GM19467 (cell line): ENCODE measurements at regions not wholly inside any gene's neighbourhood (a gene's known extent, or its start where the extent isn't known, plus 50 kb on each side); places are given as distances from the start of the nearest gene placed in this dataset.

Experiments
- ATAC-seq: cut with Tn5 transposase; IDR thresholded peaks from one replicate; pipeline ENCODE4 v1.9.1; 2021; ENCODE audit warnings: mild to moderate bottlenecking, moderate library complexity; ENCODE audit not compliant: unreplicated experiment

- ATAC-seq: no peak
Measured at GRCh38 chr6:168979254-168979653, 274.4 kb downstream of the THBS2 start.

GRCh38 chr6:168972128-168972527 is 281.5 kb downstream of the THBS2 start:
- no peak for ATAC-seq

DNA sequence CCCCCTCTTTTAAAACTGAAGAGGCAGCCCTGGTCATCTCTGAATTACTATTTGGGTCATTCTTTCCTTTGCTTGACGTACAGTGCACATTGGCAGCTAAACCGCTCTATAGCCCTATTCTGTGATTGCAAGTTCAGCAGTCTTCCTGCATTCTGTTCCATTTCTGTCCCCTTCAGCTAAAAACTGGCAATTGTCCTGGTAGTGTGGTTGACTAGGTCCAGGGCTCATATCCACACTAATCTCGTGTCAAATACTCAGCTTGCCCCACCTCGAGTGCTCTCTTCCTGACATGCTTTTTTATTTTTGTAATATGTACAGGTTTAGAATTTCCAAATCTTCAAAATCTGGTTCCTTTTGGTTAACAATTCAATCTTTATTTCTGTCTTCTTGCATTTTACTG is 282.1 kb downstream of the THBS2 start:
- ATAC-seq: no peak

DNA sequence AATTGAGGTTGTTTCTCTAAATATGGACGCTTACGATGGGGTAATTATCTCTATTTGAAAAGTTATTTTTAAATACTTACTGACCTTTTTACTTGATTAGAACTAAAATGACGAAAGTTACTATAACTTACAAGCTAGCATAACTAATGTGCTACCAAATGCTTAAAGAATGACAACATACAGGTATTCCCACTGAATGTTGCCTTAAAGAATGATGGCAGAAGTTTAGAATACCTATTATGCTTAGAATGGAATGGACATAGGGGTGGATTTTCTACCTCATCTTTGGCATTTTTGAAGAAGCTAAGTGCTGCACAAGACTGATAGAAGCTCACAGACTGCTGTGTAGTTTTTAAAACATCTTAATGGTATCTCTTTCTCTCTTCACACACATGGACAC is 284.8 kb downstream of the THBS2 start:
- ATAC-seq: no peak

DNA sequence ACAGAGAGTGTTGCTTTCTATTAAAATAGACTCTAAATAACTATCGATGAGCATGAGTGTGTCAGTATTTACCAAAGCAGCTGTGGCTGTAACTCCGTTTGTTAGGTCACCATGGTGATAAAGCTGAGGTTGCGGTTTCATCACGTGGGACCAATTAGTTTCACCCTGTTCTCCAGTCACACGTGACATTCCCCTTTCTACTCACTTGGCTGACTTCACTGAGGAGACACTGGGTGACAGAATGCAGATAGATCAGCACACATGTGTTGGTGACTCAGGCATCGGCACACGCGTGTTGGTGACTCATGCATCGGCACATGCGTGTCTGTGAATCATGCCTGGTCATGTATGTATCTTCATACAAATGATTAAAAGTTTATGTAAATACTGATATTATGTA is 285.4 kb downstream of the THBS2 start:
- ATAC-seq: no peak

GRCh38 chr6:168967281-168967925 is 286.2 kb downstream of the THBS2 start:
- no peak for ATAC-seq

- ATAC-seq: no peak
Measured at GRCh38 chr6:168964138-168964835, 289.4 kb downstream of the THBS2 start.

- ATAC-seq: no peak
Measured at GRCh38 chr6:168962886-168963285, 290.8 kb downstream of the THBS2 start.

DNA sequence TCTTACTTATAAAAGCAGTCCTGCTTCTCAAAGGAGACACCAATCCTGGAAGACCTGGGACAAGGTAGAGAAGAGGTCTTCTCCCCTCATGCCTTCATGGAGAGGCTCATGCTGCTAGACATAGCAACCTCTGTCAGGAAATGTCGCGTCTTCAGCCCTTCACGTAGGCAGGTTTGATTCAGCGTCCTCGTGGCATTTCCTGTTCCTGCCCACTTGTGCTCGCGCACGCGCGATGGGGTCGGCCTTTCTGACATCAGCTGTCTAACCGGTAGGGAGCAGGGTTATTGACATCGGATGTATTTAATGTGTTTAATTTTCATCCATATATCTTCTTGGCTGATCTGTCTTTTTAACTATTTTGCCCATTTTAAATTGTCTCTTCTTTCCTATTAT is 292.4 kb downstream of the THBS2 start:
- ATAC-seq: no peak

DNA sequence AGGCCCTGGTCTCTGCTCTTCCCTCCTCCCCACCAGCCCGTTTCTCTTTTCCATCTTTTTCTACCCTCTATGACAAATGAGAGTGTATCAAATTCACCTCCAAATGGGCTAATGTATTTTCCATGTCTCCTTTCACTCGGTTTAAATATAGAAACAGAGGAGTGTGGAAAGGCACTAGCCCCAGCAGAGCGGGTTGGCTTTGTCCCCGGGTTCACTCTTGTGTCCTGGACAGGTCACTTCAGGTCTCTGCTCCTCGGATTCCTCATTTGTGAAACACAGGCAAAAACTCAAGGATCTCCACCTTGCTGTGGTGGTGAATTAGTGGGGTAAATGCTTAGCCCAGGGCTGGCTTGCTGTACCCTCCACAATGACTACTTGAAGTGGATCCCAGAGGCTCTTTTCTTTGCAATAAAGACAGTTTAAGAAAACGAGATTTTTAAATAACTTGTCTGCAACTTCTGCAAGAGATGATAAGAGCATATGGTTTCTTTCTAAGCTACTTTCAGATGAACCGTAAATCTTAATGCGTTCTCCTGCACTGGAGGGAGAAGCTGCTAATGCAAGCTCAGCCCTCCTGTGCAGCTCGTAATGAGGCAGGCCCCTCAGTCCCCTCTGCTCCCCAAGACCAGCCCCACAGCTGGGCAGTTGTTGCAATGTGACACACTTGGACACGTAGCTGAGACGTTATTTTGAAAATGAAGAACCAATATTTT is 292.9 kb downstream of the THBS2 start:
- ATAC-seq: no peak

DNA sequence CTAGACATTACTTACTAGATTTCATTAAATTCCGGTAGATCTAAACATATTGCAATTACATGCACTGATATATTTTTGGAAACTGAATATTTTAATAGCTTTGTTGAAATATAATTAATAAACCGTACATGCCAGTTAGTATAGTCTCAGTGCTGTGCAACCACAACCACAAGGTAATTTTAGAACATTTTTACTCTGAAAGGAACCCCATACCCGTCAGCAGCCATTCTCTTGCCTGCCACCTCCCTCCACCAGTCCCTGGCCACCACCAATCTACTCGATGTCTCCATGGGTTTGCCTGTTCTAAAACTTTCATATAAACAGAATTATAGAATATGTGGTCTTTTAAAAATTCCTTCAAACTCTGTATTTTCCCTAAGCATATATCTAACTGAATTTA is 293.9 kb downstream of the THBS2 start:
- ATAC-seq: no peak

- no peak for ATAC-seq
Measured at GRCh38 chr6:168956884-168957730, 296.5 kb downstream of the THBS2 start.

DNA sequence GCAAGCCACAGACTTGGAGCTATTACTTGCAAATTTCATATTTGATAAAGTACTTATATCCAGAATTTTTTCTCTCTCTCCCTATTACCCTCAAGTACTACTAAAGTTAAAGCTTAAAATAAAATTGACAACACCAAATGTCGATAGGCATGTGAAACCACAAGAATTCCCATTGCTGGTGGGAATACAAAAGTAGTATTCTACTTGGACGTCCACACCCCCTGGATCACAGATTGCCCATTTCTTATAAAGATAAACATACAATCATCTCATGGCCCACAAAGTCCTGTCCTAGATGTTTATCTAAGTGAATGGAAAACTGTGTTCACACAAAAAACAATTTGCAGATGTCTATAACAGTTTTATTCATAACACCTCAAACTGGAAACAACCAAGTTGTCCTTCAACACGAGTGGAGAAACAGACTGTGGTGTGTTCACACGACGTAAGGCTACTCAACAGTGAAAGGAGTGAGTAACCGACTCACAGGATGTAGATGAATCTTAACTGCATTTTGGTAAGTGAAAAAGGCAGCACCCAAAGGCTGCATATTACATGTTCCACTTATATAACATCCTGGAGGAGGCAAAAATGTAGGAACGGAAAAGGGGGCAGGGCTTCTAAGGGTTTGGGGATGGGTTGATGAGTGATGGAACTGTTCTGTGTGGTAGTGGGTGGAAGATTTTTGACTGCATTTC is 297.4 kb downstream of the THBS2 start:
- no peak for ATAC-seq

DNA sequence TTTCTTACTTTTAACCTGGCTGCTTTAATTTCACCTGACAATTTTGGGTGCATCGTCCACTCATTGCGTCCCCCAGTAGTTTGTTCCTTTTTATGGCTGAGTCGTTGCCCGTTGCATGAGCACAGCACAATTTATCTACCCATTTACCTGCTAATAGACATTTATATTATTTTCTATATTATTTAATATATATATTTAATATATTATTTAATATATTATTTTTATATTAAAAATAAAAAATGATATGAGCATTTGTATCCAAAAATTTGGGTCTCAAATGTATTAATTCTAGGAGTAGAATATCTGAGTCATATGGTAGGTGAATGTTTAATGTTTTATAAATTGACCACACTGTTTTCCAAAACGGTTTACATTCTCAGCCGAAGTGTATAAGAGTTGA is 300.2 kb downstream of the THBS2 start:
- no peak for ATAC-seq

DNA sequence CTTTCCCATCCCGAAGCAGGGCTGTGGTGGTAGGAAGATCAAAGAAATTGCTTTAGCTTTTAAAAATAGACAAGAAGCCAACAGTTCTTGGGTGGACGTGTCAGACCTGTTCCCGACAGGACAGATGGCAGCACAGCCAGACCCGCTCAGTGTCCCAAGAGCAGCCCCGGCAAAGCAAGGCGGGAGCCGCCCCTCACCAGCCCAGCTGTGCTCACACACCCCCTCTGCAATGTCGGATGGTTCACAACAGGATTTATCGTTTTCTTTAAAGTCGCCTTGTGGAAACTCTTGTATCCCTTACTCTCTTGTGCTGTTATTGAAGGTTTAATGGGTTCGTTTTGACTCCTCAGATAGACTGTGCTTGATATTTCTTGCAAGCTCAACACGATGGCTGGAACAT is 302.4 kb downstream of the THBS2 start:
- ATAC-seq: no peak

DNA sequence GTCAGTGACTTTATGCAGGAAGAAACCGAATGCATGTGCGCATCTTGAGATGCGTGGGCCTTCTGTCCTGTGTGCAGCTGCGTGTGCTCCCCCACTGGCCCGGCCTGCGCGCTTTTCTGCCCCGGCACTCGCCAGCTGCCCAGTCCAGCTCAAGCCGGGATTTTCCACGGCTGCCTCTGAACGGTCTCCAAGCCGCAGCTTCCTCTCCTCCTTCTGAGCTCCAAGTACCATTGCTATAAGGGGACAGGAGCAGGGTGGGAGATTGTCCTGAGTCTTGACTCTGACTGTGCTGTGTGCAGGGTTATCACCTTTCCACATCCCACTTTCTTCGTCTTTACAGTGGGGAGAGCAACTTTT is 302.8 kb downstream of the THBS2 start:
- no peak for ATAC-seq

GRCh38 chr6:168949981-168950857 is 303.4 kb downstream of the THBS2 start:
- no peak for ATAC-seq

DNA sequence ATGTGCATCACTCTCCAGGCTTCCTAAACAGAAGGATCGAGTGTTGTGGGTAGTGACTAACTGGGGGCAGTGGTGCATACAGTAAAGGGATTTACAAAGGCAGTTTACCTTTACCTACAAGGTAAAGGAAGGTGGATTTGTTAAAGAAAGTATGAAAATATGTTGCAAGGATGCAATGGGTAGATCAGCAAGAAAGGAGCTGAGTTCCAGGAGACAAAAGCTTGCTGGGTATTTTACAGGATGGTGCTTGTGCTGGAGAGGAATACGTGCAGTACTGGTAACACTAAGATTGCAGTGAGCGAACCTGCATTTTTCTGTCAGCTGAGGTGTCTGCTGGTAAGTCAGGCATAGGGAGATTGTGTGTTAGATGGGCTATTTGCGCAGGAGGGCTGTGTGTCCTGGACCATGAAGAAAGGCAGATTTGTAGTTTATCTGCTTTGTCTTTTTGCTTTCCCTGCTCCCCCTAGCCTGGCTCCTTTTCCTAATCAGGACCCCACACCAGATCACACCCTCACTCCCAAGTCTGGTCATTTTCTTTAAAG is 304.6 kb downstream of the THBS2 start:
- ATAC-seq: no peak

GRCh38 chr6:168948002-168948401 is 305.6 kb downstream of the THBS2 start:
- ATAC-seq: no peak
